HL-60 (cell line): ENCODE measurements at regions not wholly inside any gene's neighbourhood (a gene's known extent, or its start where the extent isn't known, plus 50 kb on each side); places are given as distances from the start of the nearest gene placed in this dataset.

Experiments
- DNase-seq, 2 experiments: peaks; one replicate each; pipeline ENCODE4 v3.0.0-alpha.2; 2010 to 2020; ENCODE audit warnings: low read depth in 1 of 2, low spot score in 1 of 2
- H3K27ac ChIP-seq: fragments of 250-450 bp; sonication (Bioruptor Pico); replicated peaks from 2 replicates; pipeline ENCODE4 v1.5.1; 2020; ENCODE audit warnings: mild to moderate bottlenecking, moderate library complexity
- H3K27me3 ChIP-seq: fragments of 250-450 bp; sonication (Bioruptor Pico); 2 replicates; pipeline ENCODE4 v1.5.1; 2021; ENCODE audit warnings: mild to moderate bottlenecking, moderate library complexity; ENCODE audit not compliant: insufficient read depth, poor library complexity, severe bottlenecking
- H3K4me3 ChIP-seq: replicated peaks from 2 replicates; pipeline ENCODE4 v1.5.1; 2011; ENCODE audit warnings: mild to moderate bottlenecking, control low read depth, low read length; ENCODE audit not compliant: insufficient read depth
- GABPA ChIP-seq: IDR thresholded peaks from 2 replicates; pipeline ENCODE4 v1.6.1; 2012; ENCODE audit warnings: low read depth
- POLR2AphosphoS5 ChIP-seq: IDR thresholded peaks from 2 replicates; pipeline ENCODE4 v1.6.1; 2012; ENCODE audit warnings: low read depth
- SPI1 ChIP-seq: IDR thresholded peaks from 2 replicates; pipeline ENCODE4 v1.6.1; 2012; ENCODE audit warnings: low read depth, mild to moderate bottlenecking, borderline replicate concordance
- TF ChIP-seq, protein P1 (sequence below): IDR thresholded peaks from 2 replicates; pipeline ENCODE4 v1.6.1; 2012; ENCODE audit warnings: low read depth; ENCODE audit not compliant: insufficient replicate concordance
- TF ChIP-seq, protein P2 (sequence below): IDR thresholded peaks from one replicate; pipeline ENCODE4 v1.5.1; 2011; ENCODE audit warnings: low read length, control low read depth, inconsistent platforms; ENCODE audit not compliant: insufficient read depth

DNA sequence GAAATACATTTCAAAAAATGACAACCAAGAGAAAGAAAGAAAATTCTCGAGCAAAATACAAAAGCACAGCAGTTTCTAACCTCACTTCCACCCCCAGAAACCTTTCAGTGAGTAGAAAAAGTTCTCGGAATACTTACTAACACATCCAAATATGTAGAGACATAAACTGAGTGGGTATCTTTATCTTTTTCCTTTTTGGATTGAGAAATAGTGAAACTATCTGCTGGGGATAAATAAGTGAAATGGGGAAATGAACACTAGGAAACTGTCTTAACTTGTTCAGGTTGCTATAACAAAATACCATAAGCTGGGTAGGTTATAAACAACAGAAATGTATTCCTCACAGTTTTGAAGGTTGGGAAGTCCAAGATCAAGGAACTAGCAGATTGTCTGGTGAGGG, 72.0 kb downstream of the VCAM1 start:
- DNase-seq, result no peak
- Histone ChIP-seq H3K27me3 (no peaks in the 10 kb centered on the region), H3K4me3 (no peak overlapping the region), H3K27ac (no peak overlapping the region)
- TF ChIP-seq, protein P1, sequence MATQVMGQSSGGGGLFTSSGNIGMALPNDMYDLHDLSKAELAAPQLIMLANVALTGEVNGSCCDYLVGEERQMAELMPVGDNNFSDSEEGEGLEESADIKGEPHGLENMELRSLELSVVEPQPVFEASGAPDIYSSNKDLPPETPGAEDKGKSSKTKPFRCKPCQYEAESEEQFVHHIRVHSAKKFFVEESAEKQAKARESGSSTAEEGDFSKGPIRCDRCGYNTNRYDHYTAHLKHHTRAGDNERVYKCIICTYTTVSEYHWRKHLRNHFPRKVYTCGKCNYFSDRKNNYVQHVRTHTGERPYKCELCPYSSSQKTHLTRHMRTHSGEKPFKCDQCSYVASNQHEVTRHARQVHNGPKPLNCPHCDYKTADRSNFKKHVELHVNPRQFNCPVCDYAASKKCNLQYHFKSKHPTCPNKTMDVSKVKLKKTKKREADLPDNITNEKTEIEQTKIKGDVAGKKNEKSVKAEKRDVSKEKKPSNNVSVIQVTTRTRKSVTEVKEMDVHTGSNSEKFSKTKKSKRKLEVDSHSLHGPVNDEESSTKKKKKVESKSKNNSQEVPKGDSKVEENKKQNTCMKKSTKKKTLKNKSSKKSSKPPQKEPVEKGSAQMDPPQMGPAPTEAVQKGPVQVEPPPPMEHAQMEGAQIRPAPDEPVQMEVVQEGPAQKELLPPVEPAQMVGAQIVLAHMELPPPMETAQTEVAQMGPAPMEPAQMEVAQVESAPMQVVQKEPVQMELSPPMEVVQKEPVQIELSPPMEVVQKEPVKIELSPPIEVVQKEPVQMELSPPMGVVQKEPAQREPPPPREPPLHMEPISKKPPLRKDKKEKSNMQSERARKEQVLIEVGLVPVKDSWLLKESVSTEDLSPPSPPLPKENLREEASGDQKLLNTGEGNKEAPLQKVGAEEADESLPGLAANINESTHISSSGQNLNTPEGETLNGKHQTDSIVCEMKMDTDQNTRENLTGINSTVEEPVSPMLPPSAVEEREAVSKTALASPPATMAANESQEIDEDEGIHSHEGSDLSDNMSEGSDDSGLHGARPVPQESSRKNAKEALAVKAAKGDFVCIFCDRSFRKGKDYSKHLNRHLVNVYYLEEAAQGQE, result no peak
- TF ChIP-seq, protein P2, sequence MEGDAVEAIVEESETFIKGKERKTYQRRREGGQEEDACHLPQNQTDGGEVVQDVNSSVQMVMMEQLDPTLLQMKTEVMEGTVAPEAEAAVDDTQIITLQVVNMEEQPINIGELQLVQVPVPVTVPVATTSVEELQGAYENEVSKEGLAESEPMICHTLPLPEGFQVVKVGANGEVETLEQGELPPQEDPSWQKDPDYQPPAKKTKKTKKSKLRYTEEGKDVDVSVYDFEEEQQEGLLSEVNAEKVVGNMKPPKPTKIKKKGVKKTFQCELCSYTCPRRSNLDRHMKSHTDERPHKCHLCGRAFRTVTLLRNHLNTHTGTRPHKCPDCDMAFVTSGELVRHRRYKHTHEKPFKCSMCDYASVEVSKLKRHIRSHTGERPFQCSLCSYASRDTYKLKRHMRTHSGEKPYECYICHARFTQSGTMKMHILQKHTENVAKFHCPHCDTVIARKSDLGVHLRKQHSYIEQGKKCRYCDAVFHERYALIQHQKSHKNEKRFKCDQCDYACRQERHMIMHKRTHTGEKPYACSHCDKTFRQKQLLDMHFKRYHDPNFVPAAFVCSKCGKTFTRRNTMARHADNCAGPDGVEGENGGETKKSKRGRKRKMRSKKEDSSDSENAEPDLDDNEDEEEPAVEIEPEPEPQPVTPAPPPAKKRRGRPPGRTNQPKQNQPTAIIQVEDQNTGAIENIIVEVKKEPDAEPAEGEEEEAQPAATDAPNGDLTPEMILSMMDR, result no peak
- TF ChIP-seq SPI1 (no peak), POLR2AphosphoS5 (no peak), GABPA (no peak)

DNA sequence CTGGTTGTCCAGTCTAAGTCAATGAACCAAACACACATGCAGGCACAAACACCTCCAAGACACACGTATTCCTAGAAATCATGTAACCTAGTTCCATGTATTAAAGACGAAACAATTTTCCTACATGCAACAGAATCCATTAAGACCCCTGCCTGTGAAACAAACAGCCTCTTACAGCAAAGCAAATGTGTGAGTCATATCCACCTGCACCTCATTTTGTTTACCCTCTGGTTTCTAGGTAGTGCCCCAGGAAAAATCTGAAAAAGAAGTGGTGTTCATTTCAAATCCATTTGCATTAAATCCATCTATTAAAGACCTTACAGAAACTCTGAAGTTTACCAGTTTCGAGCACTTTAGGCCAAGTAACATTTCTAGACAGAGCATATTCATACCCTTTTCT, 74.1 kb downstream of the VCAM1 start:
- DNase-seq, result no peak
- Histone ChIP-seq H3K27ac (no peak overlapping the region), H3K4me3 (no peak overlapping the region), H3K27me3 (no peaks in the 10 kb centered on the region)
- TF ChIP-seq, protein P1, result no peak
- no peak for TF ChIP-seq POLR2AphosphoS5
- no peak for TF ChIP-seq GABPA
- no peak for TF ChIP-seq SPI1
- TF ChIP-seq, protein P2, result no peak

DNA sequence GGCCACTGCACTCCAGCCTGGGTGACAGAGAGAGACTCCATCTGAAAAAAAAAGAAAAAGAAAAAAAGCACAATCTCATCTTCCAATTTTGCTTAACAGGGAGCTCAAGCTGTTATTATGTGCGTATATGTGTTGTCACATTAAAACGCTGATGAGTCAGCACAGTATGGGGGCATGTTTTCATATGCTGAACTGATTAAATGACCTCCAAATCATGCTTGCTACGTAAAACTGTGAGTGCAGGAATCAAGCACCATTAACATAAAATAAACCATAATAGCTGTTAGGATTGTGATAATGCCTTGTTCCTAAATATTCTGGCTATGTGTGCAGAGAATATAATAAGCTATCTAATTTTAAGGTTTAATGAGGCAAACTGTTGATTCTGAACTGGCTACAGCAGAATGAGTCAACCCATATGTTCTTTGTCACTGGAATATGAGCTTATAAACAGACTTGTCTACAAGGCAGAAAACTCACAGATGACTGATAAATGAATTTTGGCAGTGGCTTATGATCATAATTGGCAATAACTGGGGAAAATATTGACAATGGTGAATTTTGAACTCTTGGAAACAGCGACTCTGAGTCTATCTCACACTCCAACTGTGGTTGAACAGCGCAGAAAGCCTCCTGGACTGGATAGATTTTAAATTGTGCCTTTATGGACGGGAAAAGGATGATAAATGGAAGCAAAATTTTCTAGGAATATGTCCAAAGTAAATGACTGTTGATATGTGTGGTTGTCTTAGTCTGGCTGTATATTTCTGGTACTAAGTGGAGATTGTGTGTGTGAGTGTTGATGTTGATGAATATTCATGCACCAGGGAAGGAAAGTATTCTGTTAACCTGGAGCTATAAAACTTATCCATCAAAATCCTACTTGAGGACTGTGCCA, 75.5 kb downstream of the VCAM1 start:
- no peak for DNase-seq
- no peak overlapping the region for H3K27ac ChIP-seq
- no peak for TF ChIP-seq POLR2AphosphoS5
- TF ChIP-seq, protein P1, result no peak
- TF ChIP-seq, protein P2, result no peak
- no peak for TF ChIP-seq SPI1
- no peak for TF ChIP-seq GABPA
- no peak overlapping the region for H3K4me3 ChIP-seq
- no peaks in the 10 kb centered on the region for H3K27me3 ChIP-seq
